ENCODE measurements at regions not wholly inside any gene's neighbourhood (a gene's known extent, or its start where the extent isn't known, plus 50 kb on each side); places are given as distances from the start of the nearest gene placed in this dataset.

GRCh38 chr5:167888393-167888792 is 403.1 kb upstream of the WWC1 start:
- TF ChIP-seq MYC (IDR thresholded peaks at IDR 0.05; ENCODE audit: low read depth, low read length): no peak
- TF ChIP-seq CTCF (IDR thresholded peaks at IDR 0.05; ENCODE audit: extremely low read depth in 1 of 2, insufficient read depth in 1 of 2, low read depth in 1 of 2, low read length in 2 of 2): no peak
- no peak for TF ChIP-seq EZH2 (IDR thresholded peaks at IDR 0.05; ENCODE audit: borderline replicate concordance, low read depth, low read length, severe bottlenecking)

All from endothelial cell of umbilical vein (primary cell).